GM10266 (cell line): ENCODE measurements at regions not wholly inside any gene's neighbourhood (a gene's known extent, or its start where the extent isn't known, plus 50 kb on each side); places are given as distances from the start of the nearest gene placed in this dataset.

Source experiments
- DNase-seq: peaks from one replicate; pipeline ENCODE4 v3.0.0; 2012; ENCODE audit errors: extremely low spot score
- TF ChIP-seq, protein P1 (sequence below): IDR thresholded peaks from 2 replicates; pipeline ENCODE4 v1.5.1; 2012; ENCODE audit warnings: mild to moderate bottlenecking, low read depth; ENCODE audit not compliant: control insufficient read depth, insufficient read depth; ENCODE audit errors: missing control alignments

DNA sequence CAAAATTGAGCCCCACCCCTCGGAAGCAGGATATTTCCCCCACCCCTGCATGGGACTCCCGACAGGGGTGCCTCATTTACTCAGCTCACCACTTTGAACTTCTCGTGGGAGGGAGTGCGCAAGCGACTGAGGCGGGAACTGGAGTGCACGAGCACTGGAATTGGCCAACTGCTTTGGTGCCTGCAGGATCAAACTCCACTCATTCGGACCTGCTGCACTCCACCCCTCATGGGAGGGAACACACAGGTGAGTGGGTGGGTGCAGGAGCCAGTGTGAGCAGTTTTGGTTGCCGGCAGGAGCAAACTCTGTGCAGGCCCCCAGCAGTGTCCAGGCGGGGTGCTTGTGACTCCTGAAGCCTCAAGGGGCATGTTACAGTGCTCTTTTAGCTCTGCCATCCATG is 301.2 kb downstream of the TUSC1 start:
- TF ChIP-seq, protein P1, sequence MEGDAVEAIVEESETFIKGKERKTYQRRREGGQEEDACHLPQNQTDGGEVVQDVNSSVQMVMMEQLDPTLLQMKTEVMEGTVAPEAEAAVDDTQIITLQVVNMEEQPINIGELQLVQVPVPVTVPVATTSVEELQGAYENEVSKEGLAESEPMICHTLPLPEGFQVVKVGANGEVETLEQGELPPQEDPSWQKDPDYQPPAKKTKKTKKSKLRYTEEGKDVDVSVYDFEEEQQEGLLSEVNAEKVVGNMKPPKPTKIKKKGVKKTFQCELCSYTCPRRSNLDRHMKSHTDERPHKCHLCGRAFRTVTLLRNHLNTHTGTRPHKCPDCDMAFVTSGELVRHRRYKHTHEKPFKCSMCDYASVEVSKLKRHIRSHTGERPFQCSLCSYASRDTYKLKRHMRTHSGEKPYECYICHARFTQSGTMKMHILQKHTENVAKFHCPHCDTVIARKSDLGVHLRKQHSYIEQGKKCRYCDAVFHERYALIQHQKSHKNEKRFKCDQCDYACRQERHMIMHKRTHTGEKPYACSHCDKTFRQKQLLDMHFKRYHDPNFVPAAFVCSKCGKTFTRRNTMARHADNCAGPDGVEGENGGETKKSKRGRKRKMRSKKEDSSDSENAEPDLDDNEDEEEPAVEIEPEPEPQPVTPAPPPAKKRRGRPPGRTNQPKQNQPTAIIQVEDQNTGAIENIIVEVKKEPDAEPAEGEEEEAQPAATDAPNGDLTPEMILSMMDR, result no peak
- DNase-seq, result no peak

DNA sequence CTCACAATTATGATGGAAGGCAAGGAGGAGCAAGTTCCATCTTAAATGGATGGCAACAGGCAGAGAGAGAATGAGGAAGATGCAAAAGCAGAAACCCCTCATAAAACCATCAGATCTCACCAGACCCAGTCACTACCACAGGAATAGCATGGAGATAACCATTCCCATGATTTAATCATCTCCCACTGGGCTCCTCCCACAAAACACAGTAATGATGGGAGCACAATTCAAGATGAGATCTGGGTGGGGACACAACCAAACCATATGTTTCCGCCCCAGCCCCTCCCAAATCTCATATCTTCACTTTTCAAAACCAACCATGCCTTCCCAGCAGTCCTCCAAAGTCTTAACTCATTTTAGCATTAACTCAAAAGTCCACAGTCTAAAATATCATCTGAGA is 304.0 kb downstream of the TUSC1 start:
- no peak for DNase-seq
- TF ChIP-seq, protein P1, result no peak

DNA sequence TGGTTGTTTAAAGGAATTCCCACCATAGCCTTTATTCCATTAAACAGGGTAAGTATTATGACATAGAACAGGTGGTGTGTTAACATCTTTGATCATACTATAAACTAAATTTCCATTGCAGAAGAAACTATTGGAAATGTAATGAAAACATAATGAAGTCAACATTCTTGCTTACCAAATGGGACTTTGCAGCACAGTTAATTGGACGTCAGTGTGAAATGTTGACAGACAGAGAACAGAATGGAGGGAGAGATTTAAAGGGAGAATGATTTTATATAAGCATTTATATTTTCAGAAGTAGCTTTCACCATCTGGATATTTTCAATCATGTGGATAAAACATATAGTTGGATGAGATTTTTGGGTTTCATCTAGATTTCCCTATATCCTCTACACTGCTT is 311.3 kb downstream of the TUSC1 start:
- DNase-seq, result no peak
- TF ChIP-seq, protein P1, result no peak

DNA sequence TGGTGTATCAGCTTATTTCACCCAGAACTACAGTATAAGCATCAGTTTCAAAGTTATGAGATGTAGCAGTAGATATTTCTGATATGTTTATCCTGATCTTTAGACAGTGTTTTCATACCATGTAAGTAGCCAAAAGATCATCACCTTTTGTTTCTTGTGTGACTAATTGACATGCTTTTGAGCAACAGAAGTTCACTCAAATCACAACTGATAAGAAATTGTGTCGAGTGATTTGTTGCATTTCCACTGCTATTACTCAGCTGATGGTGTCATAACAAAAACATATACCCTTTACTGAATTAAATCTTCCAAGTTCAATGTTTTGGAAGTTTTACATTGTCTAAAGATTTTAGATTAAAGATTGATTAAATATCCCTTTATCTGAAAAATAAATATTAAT is 324.5 kb downstream of the TUSC1 start:
- no peak for DNase-seq
- TF ChIP-seq, protein P1, result no peak

DNA sequence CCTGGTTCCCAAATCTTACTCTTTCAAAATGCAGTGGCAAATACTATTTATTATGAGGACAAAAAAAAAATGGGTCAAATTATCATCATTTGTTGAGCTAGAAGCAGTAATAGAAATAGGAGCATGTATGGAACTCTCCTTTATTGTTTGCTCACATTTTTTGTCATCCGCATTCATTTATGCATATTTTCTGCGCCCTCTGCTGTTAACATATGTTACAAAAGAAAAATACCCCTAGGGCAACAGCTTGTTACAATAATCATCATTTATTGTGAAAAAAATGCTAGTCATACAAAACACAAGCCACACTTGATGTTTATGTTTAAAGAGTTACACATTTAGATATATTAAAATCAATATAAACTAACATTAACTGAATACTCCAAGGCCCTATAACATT is 328.2 kb downstream of the TUSC1 start:
- DNase-seq, result no peak
- TF ChIP-seq, protein P1, result no peak

DNA sequence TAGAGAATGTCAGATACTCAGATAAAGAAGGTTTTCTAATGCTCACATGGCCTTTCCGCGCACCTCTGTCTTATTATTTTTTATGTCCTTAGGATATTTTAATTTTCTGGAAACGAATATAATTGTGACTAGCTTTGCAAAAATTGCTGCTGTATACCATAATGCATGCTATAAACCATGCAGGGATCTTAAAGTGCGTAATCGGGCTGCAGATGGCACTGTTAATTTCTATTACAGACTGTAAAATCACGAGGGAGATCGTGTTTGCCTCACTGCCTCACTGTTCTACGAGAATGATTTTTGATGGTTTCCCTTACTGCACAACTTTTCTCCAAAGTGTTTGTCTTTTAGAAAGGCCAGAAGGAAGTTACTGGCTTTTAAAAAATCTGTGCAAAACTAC is 356.1 kb downstream of the TUSC1 start:
- TF ChIP-seq, protein P1, result no peak
- no peak for DNase-seq

DNA sequence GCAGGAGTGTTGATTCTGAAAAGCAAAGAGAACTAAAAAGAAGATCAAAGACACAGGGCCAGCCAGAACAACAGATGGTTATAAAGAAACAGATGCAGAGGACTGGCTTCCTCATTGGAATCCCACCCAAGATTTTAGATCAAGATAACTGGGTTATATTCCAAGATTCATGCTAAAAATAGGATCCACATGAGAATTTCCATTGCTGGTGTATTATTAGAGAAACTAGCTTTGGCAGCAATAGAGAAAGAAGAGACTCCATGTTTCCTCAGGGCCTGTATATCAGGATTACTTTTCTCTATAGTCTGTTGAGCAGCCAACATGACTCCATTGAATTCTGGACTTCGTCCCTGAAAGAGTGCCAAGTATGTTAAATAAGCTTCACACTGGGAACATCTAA is 367.3 kb downstream of the TUSC1 start:
- TF ChIP-seq, protein P1, result no peak
- no peak for DNase-seq

DNA sequence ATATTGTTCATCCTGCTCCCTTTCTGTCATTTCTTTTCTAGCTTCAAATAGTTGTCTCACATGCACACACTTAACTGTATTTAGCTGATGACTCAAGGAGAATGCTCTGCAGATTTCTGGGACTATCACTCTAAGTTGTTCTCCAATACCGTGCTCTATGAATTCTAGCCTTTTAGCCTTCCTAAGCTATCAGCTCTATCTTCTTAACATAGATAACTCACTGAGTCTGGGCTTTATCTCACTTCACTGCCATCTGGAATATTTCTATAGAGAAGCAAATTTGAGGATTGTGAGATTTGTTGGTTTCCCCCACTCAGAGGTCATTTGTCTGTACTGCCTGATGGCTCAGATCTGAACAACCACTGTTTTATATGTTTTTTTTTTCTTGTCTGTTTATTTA is 369.7 kb downstream of the TUSC1 start:
- DNase-seq, result no peak
- TF ChIP-seq, protein P1, result no peak
